C4-2B (cell line): ENCODE measurements at regions not wholly inside any gene's neighbourhood (a gene's known extent, or its start where the extent isn't known, plus 50 kb on each side); places are given as distances from the start of the nearest gene placed in this dataset.

Experiments
- ZFX ChIP-seq: fragments of 450-650 bp; IDR thresholded peaks from 2 replicates; pipeline ENCODE4 v1.6.1; 2017
- TF ChIP-seq, protein P1 (sequence below): fragments of 450-650 bp; conservative IDR thresholded peaks from 2 replicates; pipeline ENCODE4 v1.5.1; 2017; ENCODE audit warnings: mild to moderate bottlenecking

DNA sequence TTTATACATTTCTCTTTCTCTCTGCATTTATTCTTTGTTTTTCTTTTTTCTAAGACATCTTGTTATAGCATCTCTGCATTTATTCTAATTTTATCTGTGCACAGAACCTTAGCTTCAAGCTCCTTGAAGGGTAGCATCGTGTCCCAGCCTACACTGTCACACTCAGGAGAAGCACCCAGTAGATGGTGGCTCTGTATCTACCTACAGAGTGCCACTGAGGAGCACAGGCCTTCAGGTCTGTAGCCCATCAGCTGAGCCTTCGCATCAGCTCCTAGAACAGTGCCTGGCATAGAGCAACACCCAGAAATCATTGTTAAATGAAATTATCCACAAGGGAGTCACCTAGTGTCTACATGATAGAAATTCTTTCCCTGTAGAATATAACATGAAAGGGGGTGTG lies 203.0 kb upstream of the KLF14 start:
- TF ChIP-seq, protein P1, sequence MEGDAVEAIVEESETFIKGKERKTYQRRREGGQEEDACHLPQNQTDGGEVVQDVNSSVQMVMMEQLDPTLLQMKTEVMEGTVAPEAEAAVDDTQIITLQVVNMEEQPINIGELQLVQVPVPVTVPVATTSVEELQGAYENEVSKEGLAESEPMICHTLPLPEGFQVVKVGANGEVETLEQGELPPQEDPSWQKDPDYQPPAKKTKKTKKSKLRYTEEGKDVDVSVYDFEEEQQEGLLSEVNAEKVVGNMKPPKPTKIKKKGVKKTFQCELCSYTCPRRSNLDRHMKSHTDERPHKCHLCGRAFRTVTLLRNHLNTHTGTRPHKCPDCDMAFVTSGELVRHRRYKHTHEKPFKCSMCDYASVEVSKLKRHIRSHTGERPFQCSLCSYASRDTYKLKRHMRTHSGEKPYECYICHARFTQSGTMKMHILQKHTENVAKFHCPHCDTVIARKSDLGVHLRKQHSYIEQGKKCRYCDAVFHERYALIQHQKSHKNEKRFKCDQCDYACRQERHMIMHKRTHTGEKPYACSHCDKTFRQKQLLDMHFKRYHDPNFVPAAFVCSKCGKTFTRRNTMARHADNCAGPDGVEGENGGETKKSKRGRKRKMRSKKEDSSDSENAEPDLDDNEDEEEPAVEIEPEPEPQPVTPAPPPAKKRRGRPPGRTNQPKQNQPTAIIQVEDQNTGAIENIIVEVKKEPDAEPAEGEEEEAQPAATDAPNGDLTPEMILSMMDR, result no peak
- no peak for TF ChIP-seq ZFX
